ENCODE measurements at regions not wholly inside any gene's neighbourhood (a gene's known extent, or its start where the extent isn't known, plus 50 kb on each side); places are given as distances from the start of the nearest gene placed in this dataset.

DNA sequence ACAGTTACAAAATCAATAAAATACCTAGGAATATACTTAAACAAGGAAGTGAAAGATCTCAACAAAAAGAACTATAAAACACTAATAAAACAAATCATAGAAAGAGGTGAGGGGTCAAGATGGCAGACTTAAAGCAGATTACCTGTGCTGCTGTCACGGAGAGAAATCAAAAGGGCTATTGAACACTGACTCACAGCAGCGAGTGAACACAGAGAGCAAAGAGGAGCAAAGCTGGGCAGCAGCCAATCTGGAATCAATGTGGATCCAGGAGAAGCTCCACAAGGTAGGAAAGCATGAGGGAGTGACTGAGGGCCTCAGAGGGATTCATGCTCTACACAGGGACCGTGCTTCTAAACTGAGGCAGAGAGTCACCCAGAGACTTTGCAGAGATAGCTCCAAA, 562.0 kb upstream of the SEMA3D start:
- peaks cover 31% of the 10 kb centered on the region for H3K9me3 Mint-ChIP-seq
- H3K27me3 Mint-ChIP-seq = no peaks in the 10 kb centered on the region
- H3K27ac Mint-ChIP-seq = no peak overlapping the region
- ATAC-seq (no peak), DNase-seq (ENCODE audit: low spot score) (no peak)
- H3K4me1 Mint-ChIP-seq (ENCODE audit: low read depth in 2 of 2) = no peaks in the 10 kb centered on the region
- H3K36me3 Mint-ChIP-seq = peaks cover 15% of the 10 kb centered on the region
- no peak overlapping the region for H3K4me3 Mint-ChIP-seq

DNA sequence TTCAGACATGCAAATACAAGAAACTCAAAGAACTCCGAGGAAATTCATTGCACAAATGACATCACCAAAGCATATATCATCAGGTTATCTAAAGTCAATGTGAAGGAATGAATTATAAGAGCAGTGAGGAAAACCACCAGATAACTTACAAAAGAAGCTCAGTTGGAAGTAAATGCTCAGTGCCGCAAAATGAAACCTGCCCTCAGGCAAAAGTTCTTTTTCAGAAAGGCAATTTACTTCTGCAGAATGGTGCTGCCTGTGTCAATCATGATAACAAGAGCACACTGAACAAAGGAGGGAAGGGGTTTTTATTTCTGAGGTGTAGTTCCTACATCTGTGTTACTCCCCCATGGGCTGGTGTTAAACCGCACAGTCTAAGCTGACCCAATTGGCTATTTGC, 550.6 kb upstream of the SEMA3D start:
- H3K27me3 Mint-ChIP-seq = no peaks in the 10 kb centered on the region
- DNase-seq (ENCODE audit: low spot score) (no peak), ATAC-seq (no peak)
- H3K36me3 Mint-ChIP-seq = peaks cover 16% of the 10 kb centered on the region
- no peaks in the 10 kb centered on the region for H3K4me1 Mint-ChIP-seq (ENCODE audit: low read depth in 2 of 2)
- no peak overlapping the region for H3K27ac Mint-ChIP-seq
- H3K4me3 Mint-ChIP-seq = no peak overlapping the region
- H3K9me3 Mint-ChIP-seq = peaks cover 15% of the 10 kb centered on the region

- no peaks in the 10 kb centered on the region for H3K4me1 Mint-ChIP-seq (ENCODE audit: low read depth in 2 of 2)
- H3K36me3 Mint-ChIP-seq = peaks cover 21% of the 10 kb centered on the region
Measured at GRCh38 chr7:85736085-85736484, 549.2 kb upstream of the SEMA3D start.

DNA sequence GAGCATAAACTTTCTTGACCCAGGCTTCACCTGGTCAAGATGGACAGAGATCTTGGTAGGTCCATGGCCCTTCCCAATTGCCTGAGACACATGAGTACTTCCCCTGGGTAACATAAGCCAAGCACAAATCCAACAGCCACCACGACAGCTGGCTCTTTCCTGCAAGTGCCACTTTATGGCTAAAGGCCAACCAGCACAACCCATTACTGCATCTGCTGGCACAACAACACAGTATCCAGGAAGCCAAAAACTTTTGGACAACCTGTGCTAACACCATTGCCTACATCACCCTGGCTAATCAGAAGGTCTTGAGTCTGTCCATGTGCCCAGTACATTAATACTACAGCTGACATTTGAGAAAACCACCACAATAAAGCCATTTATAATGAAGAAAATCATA, 548.0 kb upstream of the SEMA3D start:
- no peaks in the 10 kb centered on the region for H3K4me1 Mint-ChIP-seq (ENCODE audit: low read depth in 2 of 2)
- peak in 1 of 2 donors; percentile 24 for ATAC-seq
- H3K4me3 Mint-ChIP-seq = no peak overlapping the region

More at GRCh38 chr7:85736085-85736484, 549.2 kb upstream of the SEMA3D start:
- Mint-ChIP-seq H3K9me3 (peaks cover 19% of the 10 kb centered on the region), H3K27me3 (no peaks in the 10 kb centered on the region), H3K27ac (no peak overlapping the region), H3K4me3 (no peak overlapping the region)
- no peak for ATAC-seq
- DNase-seq (ENCODE audit: low spot score) = no peak

GRCh38 chr7:85733169-85733915, 546.5 kb upstream of the SEMA3D start:
- no peak for ATAC-seq
- H3K27ac Mint-ChIP-seq = no peak overlapping the region
- H3K9me3 Mint-ChIP-seq = peaks cover 16% of the 10 kb centered on the region
- H3K4me3 Mint-ChIP-seq = no peak overlapping the region
- H3K27me3 Mint-ChIP-seq = no peaks in the 10 kb centered on the region
- no peaks in the 10 kb centered on the region for H3K4me1 Mint-ChIP-seq (ENCODE audit: low read depth in 2 of 2)
- DNase-seq (ENCODE audit: low spot score) = no peak
- peaks cover 18% of the 10 kb centered on the region for H3K36me3 Mint-ChIP-seq

More for the DNA sequence above, 548.0 kb upstream of the SEMA3D start:
- peaks cover 18% of the 10 kb centered on the region for H3K9me3 Mint-ChIP-seq
- no peaks in the 10 kb centered on the region for H3K27me3 Mint-ChIP-seq
- H3K27ac Mint-ChIP-seq = no peak overlapping the region
- peaks cover 21% of the 10 kb centered on the region for H3K36me3 Mint-ChIP-seq
- DNase-seq (ENCODE audit: low spot score) = no peak

GRCh38 chr7:85730012-85730411, 543.2 kb upstream of the SEMA3D start:
- Mint-ChIP-seq H3K4me3 (no peak overlapping the region), H3K4me1 (ENCODE audit: low read depth in 2 of 2) (no peaks in the 10 kb centered on the region), H3K36me3 (peaks cover 11% of the 10 kb centered on the region), H3K27ac (no peak overlapping the region), H3K27me3 (no peaks in the 10 kb centered on the region), H3K9me3 (peaks cover 22% of the 10 kb centered on the region)
- DNase-seq (ENCODE audit: low spot score) (no peak), ATAC-seq (no peak)

GRCh38 chr7:85725026-85725425, 538.2 kb upstream of the SEMA3D start:
- H3K27me3 Mint-ChIP-seq = no peaks in the 10 kb centered on the region
- H3K4me3 Mint-ChIP-seq = no peak overlapping the region
- no peaks in the 10 kb centered on the region for H3K4me1 Mint-ChIP-seq (ENCODE audit: low read depth in 2 of 2)
- H3K27ac Mint-ChIP-seq = no peak overlapping the region
- H3K36me3 Mint-ChIP-seq = peaks cover 6% of the 10 kb centered on the region
- ATAC-seq (no peak), DNase-seq (ENCODE audit: low spot score) (no peak)
- H3K9me3 Mint-ChIP-seq = peaks cover 10% of the 10 kb centered on the region

DNA sequence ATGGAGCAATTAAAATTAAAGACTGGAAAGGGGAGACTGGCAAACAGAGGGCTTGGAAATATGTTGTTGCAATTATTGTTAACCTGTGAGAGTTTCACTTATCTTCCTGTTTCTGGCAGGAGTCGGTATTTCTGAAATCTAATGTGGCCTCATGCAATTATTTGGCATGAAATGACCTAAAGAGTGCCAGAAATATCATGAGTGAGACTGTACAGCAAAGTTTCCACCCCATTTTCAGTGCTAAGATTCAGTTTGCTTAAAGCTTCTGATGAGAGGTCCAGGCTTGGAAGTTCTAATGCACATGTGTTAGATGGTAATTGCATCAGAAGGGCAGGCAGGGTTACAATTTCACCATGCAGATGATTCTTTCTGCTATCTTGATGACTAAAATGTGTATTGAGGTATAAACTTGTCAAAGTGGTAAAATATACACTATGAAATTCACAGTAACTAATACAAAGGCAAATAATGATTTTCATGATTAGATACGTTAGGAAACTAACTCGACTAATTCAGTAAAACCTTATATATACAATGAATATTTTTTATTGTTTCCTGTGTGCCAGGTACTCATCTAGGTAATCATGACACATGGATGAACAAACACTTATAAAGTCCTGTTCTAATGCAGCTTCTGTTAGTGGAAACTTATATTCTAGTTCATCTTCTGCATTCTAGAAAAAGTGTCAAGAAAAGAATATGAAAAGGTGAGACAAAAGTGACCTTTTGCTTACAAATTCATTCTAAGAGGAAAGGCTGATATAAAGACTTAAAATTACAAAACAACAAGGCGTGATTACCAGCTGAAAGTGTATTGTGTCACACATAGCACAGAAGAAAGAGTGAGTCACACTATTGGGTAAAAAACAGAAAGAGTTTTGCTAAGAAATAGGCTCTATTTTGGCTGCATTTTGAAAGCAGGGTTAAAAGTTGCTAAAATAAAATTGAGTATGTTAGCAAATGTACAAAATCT, 533.4 kb upstream of the SEMA3D start:
- DNase-seq (ENCODE audit: low spot score) (no peak), ATAC-seq (no peak)
- no peaks in the 10 kb centered on the region for H3K27me3 Mint-ChIP-seq
- no peaks in the 10 kb centered on the region for H3K36me3 Mint-ChIP-seq
- no peak overlapping the region for H3K4me3 Mint-ChIP-seq
- H3K9me3 Mint-ChIP-seq = no peaks in the 10 kb centered on the region
- no peak overlapping the region for H3K27ac Mint-ChIP-seq
- no peaks in the 10 kb centered on the region for H3K4me1 Mint-ChIP-seq (ENCODE audit: low read depth in 2 of 2)

DNA sequence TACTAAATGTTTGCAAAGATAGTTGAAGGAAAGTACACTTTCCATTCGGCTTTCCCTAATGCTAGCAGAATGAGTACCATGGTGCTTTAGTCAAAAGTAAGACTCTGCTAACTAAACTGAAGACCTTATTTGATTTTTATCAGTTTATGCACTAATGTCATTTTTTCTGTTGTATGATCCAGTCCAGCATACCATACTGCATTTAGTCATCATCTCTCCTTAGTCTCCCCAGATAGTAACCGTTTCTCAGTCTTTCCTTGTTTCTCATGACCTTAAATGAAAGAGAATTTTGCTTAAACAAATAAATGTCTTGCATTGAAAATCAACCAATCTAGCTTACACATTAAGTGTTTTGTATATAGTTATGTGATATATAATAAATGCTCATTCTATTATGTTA, 529.5 kb upstream of the SEMA3D start:
- DNase-seq (ENCODE audit: low spot score) (no peak), ATAC-seq (no peak)
- Mint-ChIP-seq H3K4me1 (ENCODE audit: low read depth in 2 of 2) (no peaks in the 10 kb centered on the region), H3K27ac (no peak overlapping the region), H3K36me3 (no peaks in the 10 kb centered on the region), H3K27me3 (no peaks in the 10 kb centered on the region), H3K4me3 (no peak overlapping the region), H3K9me3 (peaks cover 3% of the 10 kb centered on the region)

GRCh38 chr7:85714951-85715350, 528.1 kb upstream of the SEMA3D start:
- ATAC-seq = no peak
- DNase-seq (ENCODE audit: low spot score) = no peak
- Mint-ChIP-seq H3K27ac (no peak overlapping the region), H3K9me3 (peaks cover 3% of the 10 kb centered on the region), H3K4me1 (ENCODE audit: low read depth in 2 of 2) (no peaks in the 10 kb centered on the region), H3K36me3 (no peaks in the 10 kb centered on the region), H3K4me3 (no peak overlapping the region), H3K27me3 (no peaks in the 10 kb centered on the region)

DNA sequence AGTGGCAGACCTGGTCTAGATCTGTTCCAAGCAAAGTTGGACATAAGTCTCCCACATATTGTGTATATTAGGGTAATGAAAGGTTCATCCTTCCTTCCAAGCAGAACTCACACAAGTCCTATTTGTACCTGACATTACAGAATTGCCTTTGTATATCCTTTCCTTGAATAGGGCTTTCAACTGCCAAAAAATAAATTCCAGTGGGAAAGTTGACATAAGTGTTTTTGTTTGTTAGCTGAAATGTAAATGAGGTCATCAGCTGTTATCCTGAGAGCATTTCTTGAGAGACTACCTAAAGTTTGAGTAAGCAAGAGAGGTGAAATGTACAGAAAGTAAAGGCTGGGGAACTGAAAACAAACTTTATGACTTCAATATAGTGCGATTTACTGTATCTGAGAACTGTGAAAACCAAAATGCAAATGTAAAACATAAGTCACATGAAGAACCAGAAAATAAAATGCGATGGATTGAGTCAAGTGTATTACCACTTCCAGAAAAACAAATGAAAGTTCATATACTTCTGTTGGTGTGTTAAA, 527.3 kb upstream of the SEMA3D start:
- DNase-seq (ENCODE audit: low spot score) = no peak
- Mint-ChIP-seq H3K36me3 (no peaks in the 10 kb centered on the region), H3K9me3 (peaks cover 3% of the 10 kb centered on the region), H3K27ac (no peak overlapping the region), H3K4me3 (no peak overlapping the region), H3K27me3 (no peaks in the 10 kb centered on the region), H3K4me1 (ENCODE audit: low read depth in 2 of 2) (no peaks in the 10 kb centered on the region)
- ATAC-seq = no peak

DNA sequence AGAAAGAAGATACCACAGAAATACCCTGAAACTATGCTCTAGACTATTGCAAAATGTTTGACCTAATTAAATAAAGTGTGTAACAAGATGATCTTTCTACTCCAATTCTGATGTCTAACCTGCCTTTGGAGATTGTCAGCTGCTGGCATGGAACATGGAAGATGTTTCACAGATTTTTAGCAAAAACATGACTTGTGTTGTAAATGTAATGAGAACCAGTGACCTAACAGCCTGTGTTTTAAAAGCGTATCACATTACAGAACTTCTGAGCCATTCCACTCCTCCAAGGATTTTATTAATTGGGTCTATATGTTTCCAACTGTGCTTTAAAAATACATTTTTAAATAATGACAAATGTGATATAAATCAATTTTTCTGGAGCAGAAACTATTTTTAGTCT, 526.3 kb upstream of the SEMA3D start:
- no peak overlapping the region for H3K4me3 Mint-ChIP-seq
- no peaks in the 10 kb centered on the region for H3K27me3 Mint-ChIP-seq
- no peaks in the 10 kb centered on the region for H3K4me1 Mint-ChIP-seq (ENCODE audit: low read depth in 2 of 2)
- ATAC-seq (no peak), DNase-seq (ENCODE audit: low spot score) (no peak)
- H3K9me3 Mint-ChIP-seq = peaks cover 3% of the 10 kb centered on the region
- H3K36me3 Mint-ChIP-seq = no peaks in the 10 kb centered on the region
- no peak overlapping the region for H3K27ac Mint-ChIP-seq

- Mint-ChIP-seq H3K9me3 (peaks cover 3% of the 10 kb centered on the region), H3K27me3 (no peaks in the 10 kb centered on the region), H3K36me3 (no peaks in the 10 kb centered on the region), H3K4me3 (no peak overlapping the region), H3K4me1 (ENCODE audit: low read depth in 2 of 2) (no peaks in the 10 kb centered on the region), H3K27ac (no peak overlapping the region)
- ATAC-seq = no peak
- DNase-seq (ENCODE audit: low spot score) = no peak
Measured at GRCh38 chr7:85711894-85712293, 525.0 kb upstream of the SEMA3D start.

- H3K9me3 Mint-ChIP-seq = peaks cover 6% of the 10 kb centered on the region
- H3K27me3 Mint-ChIP-seq = no peaks in the 10 kb centered on the region
- ATAC-seq = no peak
- H3K4me3 Mint-ChIP-seq = no peak overlapping the region
- no peak for DNase-seq (ENCODE audit: low spot score)
- no peaks in the 10 kb centered on the region for H3K4me1 Mint-ChIP-seq (ENCODE audit: low read depth in 2 of 2)
- H3K36me3 Mint-ChIP-seq = no peaks in the 10 kb centered on the region
- no peak overlapping the region for H3K27ac Mint-ChIP-seq
Measured at GRCh38 chr7:85710960-85711359, 524.1 kb upstream of the SEMA3D start.

All from natural killer cell treated with Interleukin-12 subunit alpha and Interleukin-12 subunit beta and Interleukin-15 and Interleukin-18, amount 100 ng/mL, for 72 hours (primary cell).